Loucy (cell line): ENCODE measurements at regions not wholly inside any gene's neighbourhood (a gene's known extent, or its start where the extent isn't known, plus 50 kb on each side); places are given as distances from the start of the nearest gene placed in this dataset.

Source experiments
- EZH2phosphoT487 ChIP-seq: fragments of 200-600 bp; IDR thresholded peaks from 2 replicates; pipeline ENCODE4 v1.6.1; 2018; ENCODE audit warnings: antibody characterized with exemption, mild to moderate bottlenecking, moderate library complexity, borderline replicate concordance
- TF ChIP-seq, protein P1 (sequence below): fragments of 200-600 bp; sonication (generic); conservative IDR thresholded peaks from 2 replicates; pipeline ENCODE4 v1.5.1; 2014; ENCODE audit warnings: mild to moderate bottlenecking, antibody characterized with exemption, low read length

GRCh38 chr4:38309471-38309870 is 349.3 kb downstream of the PTTG2 start:
- TF ChIP-seq, protein P1, sequence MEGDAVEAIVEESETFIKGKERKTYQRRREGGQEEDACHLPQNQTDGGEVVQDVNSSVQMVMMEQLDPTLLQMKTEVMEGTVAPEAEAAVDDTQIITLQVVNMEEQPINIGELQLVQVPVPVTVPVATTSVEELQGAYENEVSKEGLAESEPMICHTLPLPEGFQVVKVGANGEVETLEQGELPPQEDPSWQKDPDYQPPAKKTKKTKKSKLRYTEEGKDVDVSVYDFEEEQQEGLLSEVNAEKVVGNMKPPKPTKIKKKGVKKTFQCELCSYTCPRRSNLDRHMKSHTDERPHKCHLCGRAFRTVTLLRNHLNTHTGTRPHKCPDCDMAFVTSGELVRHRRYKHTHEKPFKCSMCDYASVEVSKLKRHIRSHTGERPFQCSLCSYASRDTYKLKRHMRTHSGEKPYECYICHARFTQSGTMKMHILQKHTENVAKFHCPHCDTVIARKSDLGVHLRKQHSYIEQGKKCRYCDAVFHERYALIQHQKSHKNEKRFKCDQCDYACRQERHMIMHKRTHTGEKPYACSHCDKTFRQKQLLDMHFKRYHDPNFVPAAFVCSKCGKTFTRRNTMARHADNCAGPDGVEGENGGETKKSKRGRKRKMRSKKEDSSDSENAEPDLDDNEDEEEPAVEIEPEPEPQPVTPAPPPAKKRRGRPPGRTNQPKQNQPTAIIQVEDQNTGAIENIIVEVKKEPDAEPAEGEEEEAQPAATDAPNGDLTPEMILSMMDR = no peak
- TF ChIP-seq EZH2phosphoT487 = no peak
